IPS DF 19.7 (cell line): ENCODE measurements at regions not wholly inside any gene's neighbourhood (a gene's known extent, or its start where the extent isn't known, plus 50 kb on each side); places are given as distances from the start of the nearest gene placed in this dataset.

ENCODE experiments used
- DNase-seq: peaks from one replicate; pipeline ENCODE4 v3.0.0-alpha.2; 2013; ENCODE audit warnings: low read depth, low spot score

DNA sequence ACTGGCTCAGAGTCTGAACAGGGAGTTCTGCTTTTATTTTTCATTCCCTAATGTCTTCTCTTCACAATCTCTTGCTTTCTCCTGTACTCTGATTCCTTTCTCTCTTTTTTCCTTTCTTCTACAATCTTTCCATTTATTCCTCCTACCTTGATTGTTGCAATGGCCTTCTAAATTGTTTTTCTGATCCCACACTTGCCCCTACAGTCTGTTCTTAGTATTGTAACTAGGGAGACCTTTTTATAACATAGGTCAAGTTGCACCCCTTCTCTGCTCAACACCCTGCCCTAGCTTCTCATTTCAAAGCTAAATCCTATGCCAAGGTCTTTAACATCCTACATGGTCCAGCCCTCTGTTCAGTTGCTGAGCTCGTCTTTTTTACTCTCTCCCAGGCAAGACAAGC lies 277.9 kb downstream of the GBA3 start:
- no peak for DNase-seq

DNA sequence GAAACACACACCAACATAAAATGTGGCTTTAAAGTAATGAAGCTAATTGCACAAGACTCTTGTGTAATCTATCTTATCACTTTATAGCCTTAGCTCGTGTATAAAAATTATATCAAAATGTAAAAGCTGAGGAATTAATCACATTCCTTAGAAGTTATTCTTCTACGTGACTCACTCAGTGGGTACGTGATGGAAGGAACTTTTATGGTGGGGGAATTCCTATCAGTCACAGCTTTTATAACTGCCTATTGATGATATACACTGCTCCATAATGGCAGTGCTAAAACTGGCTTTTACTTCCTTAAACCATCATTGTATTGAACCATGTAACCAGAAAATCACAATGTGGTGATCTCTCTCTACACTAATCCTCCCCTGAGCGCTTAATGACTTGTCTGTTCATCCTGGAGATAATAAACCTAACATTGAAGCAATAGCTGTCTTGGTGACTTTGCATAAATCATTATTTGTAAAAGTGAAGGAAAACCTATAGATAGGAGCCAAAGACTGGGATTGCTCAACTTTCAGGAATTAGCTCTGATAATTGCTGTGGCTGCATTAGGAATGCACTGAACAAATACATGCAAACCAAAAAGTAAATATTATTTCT lies 276.7 kb downstream of the GBA3 start:
- no peak for DNase-seq

GRCh38 chr4:22962295-22962694 lies 269.6 kb downstream of the GBA3 start:
- peak; percentile 12 for DNase-seq

DNA sequence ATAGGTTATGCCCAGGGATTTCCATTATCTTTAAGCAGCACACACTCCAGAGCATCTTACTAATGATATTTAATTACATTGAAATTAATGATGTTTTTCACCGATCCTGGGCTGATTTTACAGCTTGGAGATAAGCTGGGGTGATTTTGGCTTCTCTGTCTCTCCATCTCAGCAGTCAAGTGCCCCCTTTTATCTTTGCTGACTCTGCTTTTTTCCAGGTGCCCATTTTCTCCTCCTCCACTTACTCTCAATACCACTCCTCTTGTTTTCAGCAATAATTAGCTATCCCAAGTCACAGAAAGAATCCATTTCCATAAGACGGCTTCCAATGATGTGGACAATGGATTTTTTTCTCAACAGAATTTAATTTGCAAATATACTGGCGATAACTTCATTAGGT lies 266.7 kb downstream of the GBA3 start:
- DNase-seq: no peak

DNA sequence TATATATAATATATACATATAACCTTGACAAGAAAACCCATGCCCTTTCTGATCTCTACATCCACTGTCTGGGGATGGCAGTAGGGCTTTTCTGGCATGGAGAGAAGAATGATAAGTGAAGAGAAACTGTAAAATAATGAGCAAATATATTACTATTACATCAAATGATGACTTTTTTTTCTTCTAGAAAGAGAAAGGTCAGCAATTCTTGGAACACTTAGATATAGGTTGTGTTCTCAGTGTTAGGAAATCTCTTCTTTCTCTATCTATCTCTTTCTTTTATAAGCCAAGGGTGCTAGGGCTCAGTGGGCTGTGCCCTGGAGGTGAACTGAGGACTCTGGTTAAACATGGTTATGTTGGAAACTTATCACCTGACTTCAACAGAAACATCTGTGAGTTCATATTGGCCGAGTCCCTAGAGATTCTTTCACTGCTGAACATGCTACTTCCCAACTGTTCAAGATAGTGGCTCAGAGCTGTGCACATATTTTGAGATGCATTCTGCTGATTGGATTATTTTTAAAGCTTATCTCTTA lies 265.1 kb downstream of the GBA3 start:
- no peak for DNase-seq

GRCh38 chr4:22949161-22949855 lies 256.6 kb downstream of the GBA3 start:
- DNase-seq: no peak

GRCh38 chr4:22947851-22948250 lies 255.1 kb downstream of the GBA3 start:
- DNase-seq: no peak

GRCh38 chr4:22942920-22943559 lies 250.3 kb downstream of the GBA3 start:
- peak; percentile 9 for DNase-seq

DNA sequence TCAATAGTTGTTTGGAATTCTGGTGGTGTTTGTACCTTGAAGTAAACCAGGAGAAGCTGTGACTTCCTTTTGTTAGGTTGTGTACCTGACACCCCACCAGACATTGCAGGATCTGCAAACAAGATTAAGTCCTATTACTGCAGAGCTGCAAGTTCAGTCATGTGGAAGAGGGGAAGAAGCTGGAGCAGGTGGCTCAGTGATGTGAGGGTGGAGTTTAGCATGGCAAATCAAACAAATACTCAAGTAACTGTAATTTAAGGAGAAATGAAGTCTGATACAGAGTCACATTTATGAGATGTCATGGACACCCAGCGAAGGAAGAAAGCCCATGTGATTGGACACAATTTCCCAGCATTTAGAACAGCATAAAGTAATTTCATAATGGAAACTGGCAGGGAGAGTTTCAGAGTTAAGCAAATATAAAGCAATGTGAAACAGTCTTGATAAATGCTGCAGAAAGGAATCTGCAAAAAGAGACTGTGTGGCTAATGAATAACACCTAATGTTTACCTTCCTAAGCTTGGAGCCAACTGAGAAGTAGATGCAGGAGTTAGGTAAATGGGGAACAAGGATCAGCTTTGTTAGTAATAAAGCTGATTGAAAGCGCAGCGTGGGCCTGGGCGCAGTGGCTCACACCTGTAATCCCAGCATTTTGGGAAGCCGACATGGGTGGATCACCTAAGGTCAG lies 249.1 kb downstream of the GBA3 start:
- no peak for DNase-seq

DNA sequence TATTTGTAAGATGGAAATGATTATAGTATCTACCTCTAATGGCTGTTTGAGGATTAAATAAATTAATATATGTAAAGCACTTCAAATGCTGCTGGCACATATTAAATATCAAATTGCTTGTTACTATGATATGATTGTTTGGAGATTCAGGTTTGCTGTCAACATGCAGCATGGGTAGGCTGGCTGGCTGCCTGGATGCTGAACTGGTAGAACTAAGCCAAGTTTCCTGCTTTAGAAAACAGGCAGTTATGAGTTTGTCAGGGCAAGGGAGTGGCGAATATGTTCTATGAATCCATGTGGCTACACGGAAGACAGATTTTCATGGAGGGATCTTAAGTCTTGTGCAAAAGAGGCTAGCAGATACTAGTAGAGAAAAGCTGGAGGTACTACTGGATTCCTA lies 239.6 kb downstream of the GBA3 start:
- DNase-seq: no peak

- no peak for DNase-seq
Measured at GRCh38 chr4:22922426-22922825, 229.7 kb downstream of the GBA3 start.

DNA sequence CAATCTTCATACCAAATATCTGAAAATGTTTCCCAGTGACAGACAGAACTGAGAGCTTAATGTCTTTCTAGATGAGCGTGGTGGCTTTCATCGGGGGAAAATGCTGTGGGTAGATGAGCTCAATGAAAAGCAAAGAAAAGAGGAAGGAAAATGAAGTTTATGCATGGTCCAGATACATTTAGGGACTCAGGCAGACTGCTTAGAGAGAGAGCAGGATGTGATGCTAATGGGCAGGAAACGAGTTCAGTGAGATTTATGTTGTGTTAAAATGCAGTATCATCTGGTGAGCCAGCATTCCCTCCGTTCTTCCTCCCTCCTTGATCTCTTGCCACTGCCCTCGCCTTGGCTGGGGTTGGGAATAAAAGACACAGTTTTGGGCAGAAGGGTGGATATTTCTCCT lies 229.2 kb downstream of the GBA3 start:
- no peak for DNase-seq

- DNase-seq: no peak
Measured at GRCh38 chr4:22911285-22911684, 218.5 kb downstream of the GBA3 start.

- DNase-seq: no peak
Measured at GRCh38 chr4:22910200-22910599, 217.5 kb downstream of the GBA3 start.

- DNase-seq: no peak
Measured at GRCh38 chr4:22906045-22906444, 213.3 kb downstream of the GBA3 start.

- no peak for DNase-seq
Measured at GRCh38 chr4:22903913-22904312, 211.2 kb downstream of the GBA3 start.

DNA sequence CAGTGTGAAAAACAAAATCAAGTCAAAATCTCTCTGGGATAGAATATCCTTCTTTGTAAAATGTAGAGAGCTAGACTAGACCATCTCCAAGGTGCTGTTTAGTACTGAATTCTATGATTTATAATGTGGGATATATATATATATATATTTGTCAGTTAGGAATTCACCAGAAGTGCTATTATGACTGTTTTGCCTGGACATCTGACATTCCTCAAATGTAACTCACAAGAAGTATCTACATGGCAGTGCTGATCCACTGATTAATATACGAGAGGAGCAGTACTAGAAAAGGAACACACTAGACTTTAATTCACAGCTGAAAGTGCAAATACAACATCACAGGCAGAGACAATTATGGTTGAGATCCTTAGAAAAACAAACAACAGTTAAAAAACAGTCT lies 208.9 kb downstream of the GBA3 start:
- DNase-seq: no peak

GRCh38 chr4:22900876-22901275 lies 208.1 kb downstream of the GBA3 start:
- DNase-seq: no peak

DNA sequence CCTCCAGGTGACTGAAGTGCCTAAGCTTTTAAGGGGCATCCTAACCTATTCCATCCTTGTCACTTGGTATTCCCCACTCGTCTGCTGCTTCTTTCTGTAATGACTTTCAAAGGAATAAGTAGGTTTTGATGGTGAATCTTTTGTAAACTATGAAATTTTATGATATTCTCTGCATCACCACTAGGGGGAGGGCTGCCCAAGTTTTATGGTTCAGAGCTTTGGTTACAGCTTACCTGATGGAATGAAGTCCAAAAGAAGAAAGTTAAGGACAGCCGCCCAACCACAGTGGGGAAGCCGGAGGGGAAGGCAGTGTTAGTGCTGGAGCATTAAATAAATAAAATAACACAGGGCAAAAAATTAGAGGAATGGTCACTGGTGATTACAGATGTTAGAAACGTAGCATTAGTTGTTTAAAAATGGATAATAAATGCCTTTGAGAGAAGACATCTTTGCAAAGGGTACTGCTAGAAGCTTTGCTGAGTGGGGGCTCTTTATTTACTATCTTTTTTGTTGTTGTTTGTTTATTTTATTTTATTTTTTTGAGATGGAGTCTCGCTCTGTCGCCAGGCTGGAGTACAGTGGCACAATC lies 204.9 kb downstream of the GBA3 start:
- DNase-seq: peak; percentile 2

- DNase-seq: no peak
Measured at GRCh38 chr4:22895482-22895881, 202.7 kb downstream of the GBA3 start.

GRCh38 chr4:22884157-22884556 lies 191.4 kb downstream of the GBA3 start:
- DNase-seq: peak; percentile 38

DNA sequence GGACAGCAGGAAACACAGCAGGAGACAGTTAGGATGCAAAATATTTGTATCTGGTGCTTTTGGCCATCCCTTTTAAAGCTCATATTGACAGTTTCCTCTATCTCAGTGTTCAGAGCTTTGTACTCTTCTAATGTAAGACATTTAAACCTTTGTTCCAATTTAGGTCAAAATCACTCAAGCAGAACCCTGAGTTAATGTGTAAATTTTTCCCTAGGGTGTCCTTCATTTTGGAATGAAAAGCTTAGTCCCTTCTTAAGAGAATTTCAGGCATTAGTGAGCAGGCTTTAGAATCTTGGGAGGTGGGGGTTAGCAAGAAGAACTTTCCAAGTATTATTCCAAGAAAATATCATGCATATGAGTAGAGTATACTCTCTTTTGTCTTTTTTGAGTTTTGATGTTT lies 188.7 kb downstream of the GBA3 start:
- no peak for DNase-seq
